Stimulated activated CD8-positive, alpha-beta memory T cell treated with anti-CD3 and anti-CD28 coated beads, Interleukin-15, amount 100 ng/mL, for 1 hour (primary cell): ENCODE measurements at regions not wholly inside any gene's neighbourhood (a gene's known extent, or its start where the extent isn't known, plus 50 kb on each side); places are given as distances from the start of the nearest gene placed in this dataset.
"Not testable (repeated sequence)": the region's sequence is repeated elsewhere in the genome, so short reads cannot be mapped to it uniquely, and the experiment has no call there.

Experiments used
- DNase-seq: peaks from one replicate; pipeline ENCODE4 v3.0.0-alpha.2; 2020; ENCODE audit warnings: low read depth

- DNase-seq, result no peak
Measured at GRCh38 chr1:192418552-192419285, 101.9 kb downstream of the RGS21 start.

GRCh38 chr1:192430644-192431043 is 113.9 kb downstream of the RGS21 start:
- no peak for DNase-seq

GRCh38 chr1:192435704-192436103 is 118.9 kb downstream of the RGS21 start:
- DNase-seq, result no peak

GRCh38 chr1:192436441-192437078 is 119.8 kb downstream of the RGS21 start:
- DNase-seq, result no peak

GRCh38 chr1:192438737-192439136 is 121.9 kb downstream of the RGS21 start:
- no peak for DNase-seq

GRCh38 chr1:192439373-192440025 is 122.7 kb downstream of the RGS21 start:
- DNase-seq, result no peak

- DNase-seq, result no peak
Measured at GRCh38 chr1:192441492-192441891, 124.7 kb downstream of the RGS21 start.

- no peak for DNase-seq
Measured at GRCh38 chr1:192442736-192443135, 125.9 kb downstream of the RGS21 start.

GRCh38 chr1:192443616-192444015 is 126.8 kb downstream of the RGS21 start:
- DNase-seq, result no peak

GRCh38 chr1:192445241-192445640 is 128.4 kb downstream of the RGS21 start:
- no peak for DNase-seq

- peak; percentile 39 for DNase-seq
Measured at GRCh38 chr1:192445839-192446489, 129.2 kb downstream of the RGS21 start.

- no peak for DNase-seq
Measured at GRCh38 chr1:192448026-192448578, 127.5 kb upstream of the RGS1 start.

- DNase-seq, result no peak
Measured at GRCh38 chr1:192453360-192453992, 122.1 kb upstream of the RGS1 start.

GRCh38 chr1:192459467-192459866 is 116.1 kb upstream of the RGS1 start:
- DNase-seq, result no peak

- DNase-seq, result no peak
Measured at GRCh38 chr1:192461684-192462083, 113.9 kb upstream of the RGS1 start.

GRCh38 chr1:192462616-192463015 is 113.0 kb upstream of the RGS1 start:
- DNase-seq, result no peak

GRCh38 chr1:192463661-192464060 is 111.9 kb upstream of the RGS1 start:
- DNase-seq, result no peak

GRCh38 chr1:192465221-192465620 is 110.4 kb upstream of the RGS1 start:
- not testable (repeated sequence) for DNase-seq

GRCh38 chr1:192474080-192474683 is 101.4 kb upstream of the RGS1 start:
- no peak for DNase-seq

- DNase-seq, result no peak
Measured at GRCh38 chr1:192475329-192475728, 100.2 kb upstream of the RGS1 start.

- no peak for DNase-seq
Measured at GRCh38 chr1:192475970-192476369, 99.6 kb upstream of the RGS1 start.
